Keratinocyte (primary cell): ENCODE measurements at regions not wholly inside any gene's neighbourhood (a gene's known extent, or its start where the extent isn't known, plus 50 kb on each side); places are given as distances from the start of the nearest gene placed in this dataset.

Experiments
- CTCF ChIP-seq, 3 experiments: IDR thresholded peaks in 1 of 3; conservative IDR thresholded peaks in 1 of 3; optimal IDR thresholded peaks in 1 of 3; 2 replicates in 2 of 3; 3 replicates in 1 of 3; pipeline versions ENCODE3 to v1.5.1; 2011; ENCODE audit warnings: low read length in 3 of 3, mild to moderate bottlenecking in 3 of 3, moderate library complexity in 2 of 3, control low read depth in 1 of 3, inconsistent platforms in 1 of 3; ENCODE audit not compliant: insufficient read depth in 2 of 3; ENCODE audit errors: extremely low read depth in 1 of 3
- EZH2 ChIP-seq: IDR thresholded peaks from one replicate; pipeline ENCODE4 v1.6.1; 2012; ENCODE audit warnings: inconsistent platforms, mild to moderate bottlenecking, low read length, moderate library complexity

GRCh38 chr16:55964923-55965475 lies 89.8 kb upstream of the CES5A start:
- TF ChIP-seq CTCF (optimal IDR thresholded peaks at IDR 0.05 in 1 of 3, IDR thresholded peaks at IDR 0.05 in 1 of 3, conservative IDR thresholded peaks at IDR 0.05 in 1 of 3; ENCODE audit: extremely low read depth in 1 of 3, insufficient read depth in 2 of 3, low read length in 3 of 3) (no peak), EZH2 (no peak)
